NT2/D1 (cell line): ENCODE measurements at regions not wholly inside any gene's neighbourhood (a gene's known extent, or its start where the extent isn't known, plus 50 kb on each side); places are given as distances from the start of the nearest gene placed in this dataset.

Experiments used
- YY1 ChIP-seq: IDR thresholded peaks from 2 replicates; pipeline ENCODE4 v1.6.1; 2011; ENCODE audit not compliant: insufficient read length, insufficient read depth
- ZNF274 ChIP-seq: IDR thresholded peaks from 2 replicates; pipeline ENCODE4 v1.6.1; 2011; ENCODE audit warnings: mild to moderate bottlenecking, low read depth, low read length

DNA sequence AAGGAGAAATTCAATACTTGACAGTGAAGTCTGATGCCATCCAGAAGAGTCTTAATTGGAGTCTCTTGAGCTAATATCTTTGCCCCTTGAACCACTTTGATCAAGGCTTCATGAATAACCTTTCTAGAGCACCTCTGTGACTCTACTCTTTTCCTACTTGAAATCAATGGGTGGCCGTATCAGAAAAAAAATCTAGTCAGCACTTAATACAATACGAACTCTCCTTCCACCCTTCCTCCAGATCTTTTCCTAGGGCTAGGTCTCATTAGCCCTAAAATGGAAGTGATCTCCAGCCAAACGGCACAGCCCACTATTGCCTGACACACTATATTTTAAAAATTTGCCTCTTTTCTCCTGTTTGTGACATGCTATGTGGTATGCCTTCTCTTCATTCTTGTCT lies 129.6 kb upstream of the TLL1 start:
- no peak for TF ChIP-seq YY1
- no peak for TF ChIP-seq ZNF274
